Mesothelial cell of epicardium (in vitro differentiated cells): ENCODE measurements at regions not wholly inside any gene's neighbourhood (a gene's known extent, or its start where the extent isn't known, plus 50 kb on each side); places are given as distances from the start of the nearest gene placed in this dataset.
"Not testable (repeated sequence)": the region's sequence is repeated elsewhere in the genome, so short reads cannot be mapped to it uniquely, and the experiment has no call there.

Source experiments
- DNase-seq, 2 experiments: peaks; one replicate each; pipeline ENCODE4 v3.0.0; 2021; ENCODE audit warnings: low spot score in 2 of 2; ENCODE audit not compliant: unreplicated experiment in 2 of 2
- H3K27ac Mint-ChIP-seq: 2 replicates; pipeline ENCODE4 v1.8.0; 2021; ENCODE audit warnings: mixed read lengths
- H3K27me3 Mint-ChIP-seq: 2 replicates; pipeline ENCODE4 v1.8.0; 2021; ENCODE audit warnings: low read depth, mixed read lengths
- H3K36me3 Mint-ChIP-seq: 2 replicates; pipeline ENCODE4 v1.8.0; 2021; ENCODE audit warnings: mixed read lengths
- H3K4me1 Mint-ChIP-seq: 2 replicates; pipeline ENCODE4 v1.8.0; 2021; ENCODE audit warnings: mixed read lengths
- H3K4me3 Mint-ChIP-seq: 2 replicates; pipeline ENCODE4 v1.8.0; 2021; ENCODE audit warnings: mild to moderate bottlenecking, moderate library complexity, mixed read lengths
- H3K9me3 Mint-ChIP-seq: 2 replicates; pipeline ENCODE4 v1.8.0; 2021; ENCODE audit warnings: mixed read lengths
- CTCF ChIP-seq: fragments of 200-600 bp; sonication (generic); IDR thresholded peaks from one replicate; pipeline ENCODE4 v1.5.0; 2021; ENCODE audit warnings: antibody characterized with exemption; ENCODE audit not compliant: unreplicated experiment

- TF ChIP-seq CTCF: no peak
- H3K4me1 Mint-ChIP-seq: peaks cover 13% of the 10 kb centered on the region
- H3K4me3 Mint-ChIP-seq: no peak overlapping the region
- peaks cover 1% of the 10 kb centered on the region for H3K36me3 Mint-ChIP-seq
- DNase-seq: no peak
- H3K27ac Mint-ChIP-seq: no peak overlapping the region
- peaks cover 43% of the 10 kb centered on the region for H3K27me3 Mint-ChIP-seq
- H3K9me3 Mint-ChIP-seq: peaks cover 17% of the 10 kb centered on the region
These were observed 88.6 kb upstream of the CTDP1 start for GRCh38 chr18:79591032-79591308.

- not testable (repeated sequence) for DNase-seq, H3K4me3 Mint-ChIP-seq, H3K27ac Mint-ChIP-seq, H3K36me3 Mint-ChIP-seq
- Mint-ChIP-seq H3K27me3 (peaks cover 52% of the 10 kb centered on the region), H3K4me1 (peaks cover 11% of the 10 kb centered on the region), H3K9me3 (peaks cover 17% of the 10 kb centered on the region)
These were observed 86.9 kb upstream of the CTDP1 start for GRCh38 chr18:79592684-79593083.

- no peak overlapping the region for H3K27ac Mint-ChIP-seq
- peaks cover 4% of the 10 kb centered on the region for H3K4me1 Mint-ChIP-seq
- H3K27me3 Mint-ChIP-seq: peaks cover 57% of the 10 kb centered on the region
- H3K36me3 Mint-ChIP-seq: peaks cover 1% of the 10 kb centered on the region
- TF ChIP-seq CTCF: no peak
- no peak overlapping the region for H3K4me3 Mint-ChIP-seq
- no peak for DNase-seq
- peaks cover 17% of the 10 kb centered on the region for H3K9me3 Mint-ChIP-seq
These were observed 83.7 kb upstream of the CTDP1 start for GRCh38 chr18:79595876-79596374.

GRCh38 chr18:79596446-79597175, 83.0 kb upstream of the CTDP1 start:
- Mint-ChIP-seq H3K27ac (no peak overlapping the region), H3K27me3 (peaks cover 51% of the 10 kb centered on the region), H3K4me3 (no peak overlapping the region), H3K36me3 (peaks cover 1% of the 10 kb centered on the region), H3K4me1 (peaks cover 8% of the 10 kb centered on the region), H3K9me3 (peaks cover 17% of the 10 kb centered on the region)
- DNase-seq: peak in 1 of 2 experiments; percentile 3
- TF ChIP-seq CTCF: no peak

GRCh38 chr18:79597176-79597830, 82.3 kb upstream of the CTDP1 start:
- H3K4me1 Mint-ChIP-seq: peaks cover 8% of the 10 kb centered on the region
- DNase-seq: peak in 1 of 2 experiments; percentile 13
- TF ChIP-seq CTCF: no peak
- peaks cover 1% of the 10 kb centered on the region for H3K36me3 Mint-ChIP-seq
- H3K4me3 Mint-ChIP-seq: no peak overlapping the region
- H3K27ac Mint-ChIP-seq: no peak overlapping the region
- peaks cover 14% of the 10 kb centered on the region for H3K9me3 Mint-ChIP-seq
- peaks cover 47% of the 10 kb centered on the region for H3K27me3 Mint-ChIP-seq

GRCh38 chr18:79597831-79598632, 81.6 kb upstream of the CTDP1 start:
- no peak for TF ChIP-seq CTCF
- peaks cover 6% of the 10 kb centered on the region for H3K9me3 Mint-ChIP-seq
- DNase-seq: peak in 1 of 2 experiments; percentile 16
- H3K4me3 Mint-ChIP-seq: no peak overlapping the region
- no peaks in the 10 kb centered on the region for H3K36me3 Mint-ChIP-seq
- H3K27ac Mint-ChIP-seq: no peak overlapping the region
- peaks cover 8% of the 10 kb centered on the region for H3K4me1 Mint-ChIP-seq
- H3K27me3 Mint-ChIP-seq: peaks cover 42% of the 10 kb centered on the region
